ENCODE measurements at regions not wholly inside any gene's neighbourhood (a gene's known extent, or its start where the extent isn't known, plus 50 kb on each side); places are given as distances from the start of the nearest gene placed in this dataset.

GRCh38 chr16:66167564-66168291 lies 198.8 kb upstream of the CDH5 start:
- no peak for DNase-seq

- DNase-seq: no peak
Observed at GRCh38 chr16:66166490-66166889, 200.0 kb upstream of the CDH5 start.

- DNase-seq: no peak
Observed at GRCh38 chr16:66165879-66166278, 200.6 kb upstream of the CDH5 start.

- DNase-seq: no peak
Observed at GRCh38 chr16:66164581-66165247, 201.8 kb upstream of the CDH5 start.

- DNase-seq: no peak
Observed at GRCh38 chr16:66162821-66163220, 203.7 kb upstream of the CDH5 start.

DNA sequence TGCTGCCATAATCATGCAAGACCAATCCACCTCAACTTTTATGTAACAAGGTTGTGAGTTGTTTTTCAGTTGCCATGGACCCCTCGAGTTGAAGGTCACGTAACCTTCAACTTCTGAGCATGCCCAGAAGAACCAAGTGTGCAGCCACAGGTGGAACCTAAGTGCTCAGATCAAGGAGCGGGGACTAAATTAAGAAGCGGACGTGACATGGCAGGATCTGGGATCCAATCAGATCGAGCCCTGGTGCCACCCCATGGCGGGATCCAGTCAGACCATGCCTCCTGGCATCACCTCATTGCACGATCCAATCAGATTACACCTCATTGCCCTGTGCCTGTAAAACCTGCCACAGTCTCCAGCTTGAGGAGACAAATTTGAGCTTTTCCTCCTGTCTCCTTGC lies 204.5 kb upstream of the CDH5 start:
- DNase-seq: no peak

- no peak for DNase-seq
Observed at GRCh38 chr16:66161269-66161668, 205.2 kb upstream of the CDH5 start.

DNA sequence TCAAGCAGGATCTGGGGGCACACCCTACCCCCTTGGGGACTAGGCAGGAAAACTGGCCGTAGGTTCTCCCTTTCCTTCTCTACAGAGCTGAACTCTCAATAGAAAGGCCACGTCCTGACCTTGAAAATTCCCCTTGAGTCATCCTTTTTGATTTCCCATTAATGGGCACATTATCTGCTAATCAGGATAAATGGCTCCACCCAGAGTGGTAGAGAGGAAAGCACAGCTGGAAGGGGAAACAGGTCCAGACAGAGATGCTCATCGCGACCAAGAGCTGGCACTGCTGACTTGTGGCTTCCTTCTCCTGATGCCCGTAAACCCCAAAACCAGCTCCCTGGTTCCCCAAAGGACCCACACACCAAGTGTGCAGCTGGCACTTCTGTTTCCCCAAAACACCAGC lies 206.5 kb upstream of the CDH5 start:
- no peak for DNase-seq

- no peak for DNase-seq
Observed at GRCh38 chr16:66156538-66156937, 210.0 kb upstream of the CDH5 start.

DNA sequence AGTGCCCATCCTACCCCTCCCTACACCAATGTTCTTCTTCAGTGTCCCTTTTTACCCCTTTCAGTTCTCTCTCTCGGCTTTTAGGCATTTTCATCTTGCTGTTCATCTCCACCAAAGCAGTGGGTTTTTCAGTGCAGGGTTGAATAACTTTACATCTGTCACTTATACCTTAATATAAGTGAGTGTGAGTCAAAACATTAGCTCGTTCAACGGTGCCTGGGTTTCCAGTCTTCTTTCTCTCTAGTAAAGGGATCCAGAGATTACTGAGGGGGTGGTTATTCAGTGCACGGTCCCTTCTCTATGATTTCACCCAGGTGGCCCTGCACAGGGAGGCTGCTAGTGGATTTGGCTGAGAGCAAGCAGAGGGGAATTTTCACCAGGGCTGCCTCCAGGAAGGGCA lies 210.6 kb upstream of the CDH5 start:
- DNase-seq: no peak

DNA sequence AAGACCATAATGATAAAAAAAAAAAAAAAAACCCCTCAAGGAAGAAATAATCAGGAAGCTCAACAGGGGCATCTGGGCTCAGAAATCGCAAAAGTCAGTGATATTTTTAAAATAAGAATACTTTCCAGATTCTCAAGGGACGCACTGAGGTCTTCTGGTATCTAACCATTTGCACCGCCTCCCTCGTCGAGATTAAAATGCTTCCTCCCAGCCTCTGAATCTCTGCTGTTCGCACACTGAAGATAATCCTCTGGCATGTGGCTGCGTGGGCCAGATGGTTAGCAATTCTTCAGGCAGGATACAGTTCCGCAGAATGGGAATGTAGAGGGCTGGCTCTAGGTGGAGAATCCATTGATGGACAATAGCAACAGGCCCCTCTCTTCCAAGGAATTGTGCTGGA lies 211.7 kb upstream of the CDH5 start:
- DNase-seq: no peak

DNA sequence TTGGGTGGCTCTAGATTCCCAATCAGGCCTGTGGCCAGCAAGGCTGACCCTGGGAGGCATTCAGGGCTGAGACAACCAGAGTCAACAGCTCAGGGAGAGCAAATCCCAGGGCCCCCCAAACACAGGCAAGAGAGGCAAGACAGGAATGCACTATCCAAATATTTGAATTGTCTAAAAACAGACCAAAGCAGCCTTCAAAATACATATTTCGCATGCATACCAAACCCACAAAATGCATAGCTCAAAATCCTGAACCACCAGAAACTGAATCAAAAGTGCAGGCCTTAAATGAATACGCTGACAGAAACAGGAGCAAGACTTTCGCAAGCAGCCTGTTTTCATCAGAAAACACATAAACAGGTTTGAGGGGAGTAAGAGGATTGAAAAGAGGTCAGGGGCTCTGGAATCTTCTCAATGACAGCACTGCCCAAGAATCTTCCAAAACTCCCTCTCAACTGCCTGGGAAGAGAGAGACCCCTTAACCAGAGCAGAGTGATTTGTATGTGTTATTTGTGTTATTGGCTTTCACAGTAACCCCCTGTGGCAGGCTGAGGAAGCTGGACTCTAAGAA lies 213.6 kb upstream of the CDH5 start:
- no peak for DNase-seq

GRCh38 chr16:66152181-66152580 lies 214.3 kb upstream of the CDH5 start:
- no peak for DNase-seq

DNA sequence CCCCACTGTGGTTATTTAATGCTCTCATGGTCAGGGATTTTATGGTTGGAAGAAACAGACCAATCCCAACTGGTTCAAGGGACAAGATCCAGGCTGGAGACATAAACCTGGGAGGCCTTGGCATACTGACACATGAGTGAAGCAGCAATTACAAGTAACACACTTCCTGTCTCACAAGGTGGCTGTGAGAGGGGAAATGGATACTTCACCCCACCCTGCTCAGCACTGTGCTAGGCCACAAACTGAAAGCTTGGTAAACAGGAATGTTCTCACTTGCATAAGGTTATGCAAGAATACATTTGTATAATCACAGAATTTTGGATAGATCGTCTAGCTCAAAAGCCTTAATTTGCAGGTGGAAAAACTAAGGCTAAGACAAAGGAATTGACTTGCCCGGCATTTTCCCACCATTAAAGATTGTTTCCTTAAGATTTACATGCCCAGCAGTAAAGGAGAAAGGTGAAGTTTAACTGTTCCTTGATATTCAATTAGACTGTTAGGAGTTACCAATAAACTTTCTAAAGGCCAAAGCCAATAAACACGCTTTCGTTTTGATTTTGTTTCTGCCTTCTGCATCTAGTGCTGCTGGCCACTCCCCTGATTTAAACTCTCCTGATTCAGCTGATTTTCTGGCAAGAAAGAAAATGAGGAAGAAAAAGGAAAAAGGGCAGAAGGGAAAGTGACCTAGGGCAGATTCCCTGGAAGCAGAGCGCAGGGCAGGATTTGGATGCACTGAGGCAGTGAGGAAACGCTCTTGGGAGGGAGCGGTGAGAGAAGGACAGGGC lies 215.6 kb upstream of the CDH5 start:
- DNase-seq: no peak

GRCh38 chr16:66147291-66147690 lies 219.2 kb upstream of the CDH5 start:
- DNase-seq: no peak

GRCh38 chr16:66146798-66147197 lies 219.7 kb upstream of the CDH5 start:
- DNase-seq: no peak

DNA sequence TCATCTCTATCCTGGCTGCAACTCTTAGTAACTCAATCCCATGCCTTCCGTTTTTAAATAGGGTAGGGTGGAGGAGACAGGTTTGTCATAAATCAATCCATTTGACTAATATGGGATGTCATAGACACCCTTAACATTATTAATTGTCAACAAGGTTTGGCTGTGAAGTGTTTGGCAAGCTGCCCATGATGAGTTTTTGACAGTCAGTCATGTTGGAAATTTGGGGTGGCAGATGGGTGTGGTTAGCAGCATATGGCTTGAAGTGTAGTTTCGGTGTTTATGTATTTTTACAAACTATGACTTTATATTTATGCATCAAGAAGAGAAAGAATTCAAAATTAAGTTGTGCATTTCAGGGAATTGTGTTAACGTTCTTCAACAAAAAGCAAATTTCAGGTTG lies 221.8 kb upstream of the CDH5 start:
- no peak for DNase-seq

- no peak for DNase-seq
Observed at GRCh38 chr16:66143415-66143814, 223.1 kb upstream of the CDH5 start.

DNA sequence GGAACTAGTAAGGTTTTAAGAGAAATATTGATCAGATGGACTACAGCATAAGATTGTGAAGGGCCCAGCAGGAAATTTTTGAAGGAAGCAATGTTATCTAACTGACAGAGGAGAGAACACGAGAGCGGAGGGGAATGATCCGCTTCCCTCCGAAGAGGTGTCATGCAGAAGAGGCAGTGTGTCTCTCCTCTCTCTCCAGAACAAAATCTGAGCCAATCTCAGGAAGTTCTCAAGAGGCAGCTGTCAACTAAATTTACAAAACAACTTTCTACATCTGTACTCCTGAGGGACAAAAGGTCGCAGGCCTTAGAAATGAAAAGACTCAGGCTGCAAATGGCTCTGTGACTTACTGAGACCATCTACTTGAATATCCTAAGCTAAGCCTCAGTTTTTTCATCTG lies 224.6 kb upstream of the CDH5 start:
- no peak for DNase-seq

DNA sequence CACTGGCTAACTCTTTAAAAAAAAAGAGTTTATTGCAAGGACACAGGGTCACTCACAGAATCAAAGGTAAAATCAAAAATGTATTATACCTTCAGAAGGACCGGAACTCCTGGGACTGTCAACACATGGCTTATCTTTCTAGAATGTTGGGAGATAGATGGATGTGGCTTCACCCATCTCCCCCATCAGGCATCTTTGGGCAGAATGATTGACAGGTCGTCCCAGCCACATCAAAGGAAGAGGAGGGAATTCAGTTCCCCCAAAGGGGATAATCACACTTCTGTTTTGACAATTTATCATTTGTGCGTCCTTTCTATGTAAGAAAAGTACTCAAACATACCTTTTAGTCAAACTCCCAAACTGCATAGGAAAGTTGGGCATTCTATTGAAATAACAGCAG lies 228.6 kb upstream of the CDH5 start:
- no peak for DNase-seq

- no peak for DNase-seq
Observed at GRCh38 chr16:66136841-66137240, 229.7 kb upstream of the CDH5 start.

DNA sequence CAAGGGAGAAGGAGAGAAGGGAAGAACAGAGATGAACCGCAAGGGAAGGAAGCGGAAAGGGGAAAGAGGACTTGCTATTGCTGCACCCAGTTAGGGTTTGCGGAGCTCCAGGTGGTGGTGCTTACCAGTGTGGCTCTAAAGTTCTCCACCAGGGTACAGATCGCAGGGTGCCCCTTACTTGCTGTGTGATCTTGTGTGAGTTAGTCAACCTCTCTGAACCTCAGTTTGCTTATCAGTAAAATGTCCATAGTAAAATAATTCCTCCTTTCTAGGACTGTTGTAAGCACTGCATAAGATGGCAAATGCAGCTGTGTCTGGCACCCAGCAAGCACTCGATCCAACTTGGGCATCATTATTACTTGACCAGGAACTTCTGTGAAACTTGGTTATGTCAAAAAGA lies 230.7 kb upstream of the CDH5 start:
- DNase-seq: no peak

- DNase-seq: no peak
Observed at GRCh38 chr16:66135421-66135831, 231.1 kb upstream of the CDH5 start.

DNA sequence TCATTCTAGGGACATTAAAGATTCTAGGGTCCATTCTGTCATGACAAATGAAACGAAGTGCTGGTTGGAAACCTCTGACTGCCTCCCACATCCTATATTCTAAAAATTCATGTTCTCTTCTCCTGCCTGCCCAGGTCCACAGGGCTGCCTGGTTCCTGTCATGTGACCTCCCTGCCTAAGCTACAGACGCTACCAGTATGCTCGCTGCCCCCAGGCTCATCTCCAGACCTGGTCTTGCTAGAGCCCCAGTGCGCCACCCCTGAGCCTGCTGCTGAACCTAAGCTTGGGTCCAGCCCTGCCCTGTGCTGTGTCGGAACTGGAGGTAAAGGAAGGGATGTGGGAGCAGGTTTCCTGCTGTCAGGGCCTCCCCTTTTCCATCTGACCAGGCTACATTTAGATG lies 231.6 kb upstream of the CDH5 start:
- no peak for DNase-seq

All from GF-D8 (cell line).